GM12891 (cell line): ENCODE measurements at regions not wholly inside any gene's neighbourhood (a gene's known extent, or its start where the extent isn't known, plus 50 kb on each side); places are given as distances from the start of the nearest gene placed in this dataset.

Experiments used
- PAX5 ChIP-seq: IDR thresholded peaks from 2 replicates; pipeline ENCODE4 v1.6.1; 2011; ENCODE audit warnings: low read length, moderate library complexity, mild to moderate bottlenecking; ENCODE audit not compliant: insufficient read depth, severe bottlenecking
- POLR2A ChIP-seq: IDR thresholded peaks from 2 replicates; pipeline ENCODE4 v1.6.1; 2011; ENCODE audit warnings: low read depth, low read length, control low read depth
- POLR2AphosphoS5 ChIP-seq: IDR thresholded peaks from 2 replicates; pipeline ENCODE4 v1.6.1; 2011; ENCODE audit warnings: low read depth, low read length, control low read depth
- POU2F2 ChIP-seq: IDR thresholded peaks from 2 replicates; pipeline ENCODE4 v1.6.1; 2011; ENCODE audit warnings: low read depth, mild to moderate bottlenecking, control low read depth, low read length, moderate library complexity
- SPI1 ChIP-seq: IDR thresholded peaks from 2 replicates; pipeline ENCODE4 v1.6.1; 2011; ENCODE audit warnings: low read depth, low read length, control low read depth
- TAF1 ChIP-seq: IDR thresholded peaks from 2 replicates; pipeline ENCODE4 v1.6.1; 2011; ENCODE audit warnings: low read depth, low read length, control low read depth

DNA sequence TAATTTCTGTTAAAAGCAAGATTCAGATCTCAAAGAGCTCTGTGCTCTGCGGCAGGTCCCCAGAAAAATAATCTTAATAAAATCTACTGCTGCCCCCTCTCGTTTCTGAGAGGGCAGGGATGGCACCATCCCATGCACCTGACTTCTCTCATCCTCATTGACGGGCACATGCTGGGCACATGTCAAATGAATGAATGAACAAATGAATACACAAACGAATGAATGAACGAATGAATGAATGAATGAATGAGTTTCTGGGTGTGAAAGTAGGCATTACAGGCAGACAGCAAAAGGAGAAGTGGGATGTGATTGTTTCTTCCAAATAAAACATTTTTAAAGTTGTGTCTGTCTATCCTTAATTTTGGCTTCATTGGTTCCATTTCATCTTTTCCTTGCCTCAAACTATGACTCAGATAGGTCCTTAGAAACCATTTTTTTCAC, 398.1 kb upstream of the PRKCQ start:
- TF ChIP-seq POLR2A (no peak), POU2F2 (no peak), TAF1 (no peak), POLR2AphosphoS5 (no peak), PAX5 (no peak), SPI1 (no peak)
